Liver (tissue), 3 donors: ENCODE measurements at regions not wholly inside any gene's neighbourhood (a gene's known extent, or its start where the extent isn't known, plus 50 kb on each side); places are given as distances from the start of the nearest gene placed in this dataset.

ENCODE experiments used
- CTCF ChIP-seq: fragments of 150-350 bp; IDR thresholded peaks from 2 replicates; pipeline ENCODE4 v1.5.1; 2017; ENCODE audit warnings: improper control_type of control experiment, low read depth, low read length; ENCODE audit not compliant: missing input control
- EGR1 ChIP-seq, 2 donors: IDR thresholded peaks; 2 replicates each; pipeline ENCODE4 v1.6.1; 2016 to 2018; ENCODE audit warnings: antibody characterized with exemption in 2 of 2, low read depth in 2 of 2
- FOXA1 ChIP-seq: IDR thresholded peaks from 2 replicates; pipeline ENCODE4 v1.6.1; 2016; ENCODE audit warnings: antibody characterized with exemption
- GABPA ChIP-seq, 2 donors: IDR thresholded peaks in 1 of 2; conservative IDR thresholded peaks in 1 of 2; 2 replicates each; pipeline ENCODE4 v1.6.1; 2016; ENCODE audit warnings: antibody characterized with exemption in 2 of 2, mild to moderate bottlenecking in 1 of 2, moderate library complexity in 1 of 2
- JUND ChIP-seq, 2 donors: IDR thresholded peaks; 2 replicates each; pipeline ENCODE4 v1.6.1; 2016; ENCODE audit warnings: antibody characterized with exemption in 2 of 2
- MAX ChIP-seq: IDR thresholded peaks from 2 replicates; pipeline ENCODE4 v1.6.1; 2016; ENCODE audit warnings: antibody characterized with exemption
- NR2F2 ChIP-seq: IDR thresholded peaks from 2 replicates; pipeline ENCODE4 v1.6.1; 2016; ENCODE audit warnings: antibody characterized with exemption
- RAD21 ChIP-seq, 2 donors: IDR thresholded peaks; 2 replicates each; pipeline ENCODE4 v1.6.1; 2016; ENCODE audit warnings: antibody characterized with exemption in 2 of 2, mild to moderate bottlenecking in 2 of 2
- REST ChIP-seq: IDR thresholded peaks from 2 replicates; pipeline ENCODE4 v1.6.1; 2016; ENCODE audit warnings: antibody characterized with exemption, mild to moderate bottlenecking
- RXRA ChIP-seq, 2 donors: IDR thresholded peaks; 2 replicates each; pipeline ENCODE4 v1.6.1; 2017 to 2018; ENCODE audit warnings: antibody characterized with exemption in 2 of 2, mild to moderate bottlenecking in 1 of 2
- SP1 ChIP-seq: IDR thresholded peaks from 2 replicates; pipeline ENCODE4 v1.6.1; 2018; ENCODE audit warnings: antibody characterized with exemption, mild to moderate bottlenecking
- TAF1 ChIP-seq: conservative IDR thresholded peaks from 2 replicates; pipeline ENCODE4 v1.6.1; 2016; ENCODE audit warnings: antibody characterized with exemption, mild to moderate bottlenecking
- YY1 ChIP-seq: IDR thresholded peaks from 2 replicates; pipeline ENCODE4 v1.6.1; 2016; ENCODE audit warnings: antibody characterized with exemption, mild to moderate bottlenecking
- ZBTB33 ChIP-seq: IDR thresholded peaks from 2 replicates; pipeline ENCODE4 v1.6.1; 2016; ENCODE audit warnings: antibody characterized with exemption
- donor health status: healthy.
- donor health status: healthy.

- no peak for TF ChIP-seq SP1
- no peak for TF ChIP-seq CTCF
- no peak for TF ChIP-seq REST
- TF ChIP-seq TAF1: no peak
- no peak for TF ChIP-seq GABPA (IDR thresholded peaks at IDR 0.05 in 1 of 2, conservative IDR thresholded peaks at IDR 0.05 in 1 of 2)
- TF ChIP-seq ZBTB33: no peak
- no peak for TF ChIP-seq RXRA (IDR thresholded peaks at IDR 0.05)
- TF ChIP-seq JUND (IDR thresholded peaks at IDR 0.05): no peak
- TF ChIP-seq YY1: no peak
- TF ChIP-seq MAX: no peak
- TF ChIP-seq FOXA1: no peak
- no peak for TF ChIP-seq RAD21 (IDR thresholded peaks at IDR 0.05)
- TF ChIP-seq EGR1 (IDR thresholded peaks at IDR 0.05; ENCODE audit: low read depth in 2 of 2): no peak
- no peak for TF ChIP-seq NR2F2
Observed at GRCh38 chr1:175808573-175808972, 65.2 kb upstream of the TNR start.
